ENCODE measurements at regions not wholly inside any gene's neighbourhood (a gene's known extent, or its start where the extent isn't known, plus 50 kb on each side); places are given as distances from the start of the nearest gene placed in this dataset.
A peak's percentile ranks its signal among the peaks of the same experiment; 100 is the strongest.

DNA sequence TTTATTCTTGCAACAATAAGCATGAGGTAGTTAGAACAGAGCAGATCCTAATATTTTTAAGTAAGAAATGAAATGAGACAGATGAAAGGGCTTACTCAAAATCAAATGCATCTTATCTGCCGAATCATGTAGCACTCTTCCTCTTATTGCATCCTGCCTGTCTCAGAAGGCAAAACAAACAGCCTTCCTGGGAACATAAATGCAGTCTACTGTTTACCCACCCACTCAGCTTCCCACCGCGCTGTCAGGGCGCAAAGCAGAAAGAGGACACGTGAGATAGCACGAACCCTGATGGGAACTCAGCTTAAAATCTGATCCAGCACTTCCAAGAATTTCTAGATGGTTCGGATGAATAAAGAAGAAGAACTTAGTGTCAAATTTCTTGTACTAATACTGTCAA is 114.4 kb upstream of the CDK1 start:
- DNase-seq = no peak

DNA sequence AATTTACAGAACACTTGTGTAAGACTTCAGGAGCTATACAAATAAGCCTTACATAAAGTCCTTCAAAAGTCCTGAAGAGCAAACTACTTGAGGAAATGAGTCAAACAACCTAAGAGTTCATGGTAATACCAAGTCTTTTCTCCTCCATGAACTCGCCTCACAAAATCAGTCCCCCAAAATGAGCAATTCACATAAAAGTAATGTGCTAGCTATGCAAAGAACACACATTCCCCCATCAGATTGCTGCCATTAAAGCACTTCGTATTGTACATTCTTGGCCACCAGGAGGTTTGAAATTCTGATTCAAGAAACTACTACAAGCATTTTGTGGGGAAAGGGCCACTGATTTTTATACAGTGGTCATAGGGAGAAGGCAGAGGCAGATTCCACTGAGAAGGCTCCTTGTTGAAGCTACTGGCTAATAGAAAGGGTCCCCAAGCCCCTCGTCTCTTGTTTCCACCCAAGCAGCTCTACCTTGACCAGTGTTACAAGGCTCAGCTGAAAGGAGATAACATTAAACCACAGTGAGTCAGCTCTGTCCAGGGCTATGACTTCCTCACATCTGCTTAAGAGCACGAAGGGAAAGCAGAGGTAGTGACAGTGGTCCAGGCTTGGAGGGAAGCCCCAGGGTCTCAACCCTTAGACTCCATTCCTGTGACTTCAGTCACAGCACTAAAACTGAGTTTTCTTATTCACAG is 115.2 kb upstream of the CDK1 start:
- DNase-seq = no peak

DNA sequence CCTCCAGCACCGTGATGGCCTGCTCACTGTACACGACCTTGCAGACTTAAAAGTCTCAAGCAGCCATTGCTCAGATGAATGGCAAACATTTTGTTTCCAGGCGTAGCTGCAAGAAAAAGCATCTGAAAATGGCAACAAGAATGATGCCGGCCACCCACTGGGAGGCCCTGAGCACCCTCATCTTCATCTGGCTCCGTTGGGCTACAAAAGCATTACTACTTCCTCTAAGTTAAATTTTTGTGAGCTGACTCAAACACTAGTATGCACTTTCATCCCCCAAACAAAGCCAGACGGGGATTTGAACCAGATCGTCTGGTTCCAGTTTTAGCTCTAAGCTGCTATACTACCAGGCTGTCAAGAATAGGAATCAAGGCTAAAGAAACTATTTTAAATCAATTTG is 116.6 kb upstream of the CDK1 start:
- DNase-seq = no peak

DNA sequence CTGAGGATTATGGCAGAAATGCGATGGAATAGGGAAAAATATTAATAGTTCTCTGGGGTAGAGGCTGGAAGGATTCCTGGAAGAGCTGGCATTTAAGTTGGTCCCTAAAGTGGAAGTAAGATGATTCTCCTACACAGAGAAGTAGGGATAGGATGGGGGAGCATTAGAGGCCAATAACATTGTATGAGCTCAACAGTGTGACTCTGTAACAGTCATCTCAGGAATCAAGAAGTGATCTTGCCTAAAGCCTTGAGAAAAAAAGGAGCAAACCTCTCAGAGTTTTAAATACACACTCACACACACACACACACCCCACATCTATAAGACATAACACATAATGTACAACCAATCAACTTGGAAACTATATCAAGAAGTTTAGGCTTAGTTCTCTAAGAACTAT is 117.7 kb upstream of the CDK1 start:
- no peak for DNase-seq

GRCh38 chr10:60654813-60655464 is 123.3 kb upstream of the CDK1 start:
- DNase-seq = no peak

- no peak for DNase-seq
These were observed 125.7 kb upstream of the CDK1 start for GRCh38 chr10:60652628-60653027.

DNA sequence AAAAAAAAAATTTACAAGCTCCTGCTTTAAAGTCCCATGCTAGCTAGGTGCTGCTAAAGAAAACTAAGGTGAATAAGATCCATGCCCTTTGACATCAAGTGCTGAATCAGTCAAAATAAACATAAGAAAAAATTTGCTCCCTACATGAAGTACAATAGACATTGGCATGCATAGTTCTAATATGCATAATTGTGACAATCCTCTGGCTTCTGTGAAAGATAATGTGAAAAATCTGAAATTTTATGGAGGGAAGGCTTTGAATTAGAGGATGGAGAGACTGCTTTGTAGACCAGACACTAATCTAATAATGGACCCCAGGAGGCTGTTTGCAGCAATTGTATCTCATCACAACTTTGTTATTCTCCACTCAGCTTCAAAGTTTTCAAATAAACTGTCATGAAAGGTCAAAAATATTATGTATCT is 127.9 kb upstream of the CDK1 start:
- no peak for DNase-seq

DNA sequence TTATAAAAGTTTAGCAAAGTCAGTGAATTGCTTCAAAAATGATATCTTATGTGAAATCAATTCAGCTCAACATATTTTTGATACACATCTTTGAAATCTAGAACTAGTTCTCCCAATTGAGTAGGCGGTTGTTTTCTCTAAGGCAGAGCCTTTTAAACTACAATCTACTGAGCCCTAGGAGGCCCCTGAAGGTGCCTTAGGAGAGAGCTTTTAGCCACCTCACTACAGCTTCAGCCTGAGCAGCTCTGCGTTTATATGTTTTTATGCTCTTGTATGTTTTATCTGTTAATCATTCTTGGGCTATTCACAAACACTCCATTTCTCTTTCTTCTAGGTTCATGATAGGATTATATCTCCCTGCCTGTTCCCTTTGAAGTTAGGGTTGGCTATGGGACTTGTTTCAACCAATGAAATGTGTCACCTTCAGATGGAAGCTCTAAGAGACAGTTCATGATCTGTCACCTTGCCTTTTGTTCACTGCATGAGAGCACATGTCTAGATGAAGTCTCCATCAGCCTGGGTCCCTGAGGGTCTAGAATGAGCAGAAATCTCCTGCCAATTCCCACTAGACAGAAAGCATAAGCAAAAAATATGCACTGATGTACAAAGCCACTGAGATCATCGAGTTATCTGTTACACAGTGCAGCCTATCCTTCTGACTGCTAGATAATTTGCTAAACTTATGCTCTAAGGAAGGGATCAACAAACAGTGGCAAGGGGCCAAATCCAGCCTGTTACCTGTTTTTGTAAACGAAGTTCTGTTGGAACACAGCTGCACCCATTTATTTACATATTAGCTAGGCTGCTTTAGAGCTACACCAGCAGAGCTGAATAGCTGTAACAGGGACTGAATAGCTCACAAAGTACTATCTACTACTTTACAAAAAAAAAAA is 128.5 kb upstream of the CDK1 start:
- DNase-seq = no peak

GRCh38 chr10:60648761-60649160 is 129.5 kb upstream of the CDK1 start:
- no peak for DNase-seq

DNA sequence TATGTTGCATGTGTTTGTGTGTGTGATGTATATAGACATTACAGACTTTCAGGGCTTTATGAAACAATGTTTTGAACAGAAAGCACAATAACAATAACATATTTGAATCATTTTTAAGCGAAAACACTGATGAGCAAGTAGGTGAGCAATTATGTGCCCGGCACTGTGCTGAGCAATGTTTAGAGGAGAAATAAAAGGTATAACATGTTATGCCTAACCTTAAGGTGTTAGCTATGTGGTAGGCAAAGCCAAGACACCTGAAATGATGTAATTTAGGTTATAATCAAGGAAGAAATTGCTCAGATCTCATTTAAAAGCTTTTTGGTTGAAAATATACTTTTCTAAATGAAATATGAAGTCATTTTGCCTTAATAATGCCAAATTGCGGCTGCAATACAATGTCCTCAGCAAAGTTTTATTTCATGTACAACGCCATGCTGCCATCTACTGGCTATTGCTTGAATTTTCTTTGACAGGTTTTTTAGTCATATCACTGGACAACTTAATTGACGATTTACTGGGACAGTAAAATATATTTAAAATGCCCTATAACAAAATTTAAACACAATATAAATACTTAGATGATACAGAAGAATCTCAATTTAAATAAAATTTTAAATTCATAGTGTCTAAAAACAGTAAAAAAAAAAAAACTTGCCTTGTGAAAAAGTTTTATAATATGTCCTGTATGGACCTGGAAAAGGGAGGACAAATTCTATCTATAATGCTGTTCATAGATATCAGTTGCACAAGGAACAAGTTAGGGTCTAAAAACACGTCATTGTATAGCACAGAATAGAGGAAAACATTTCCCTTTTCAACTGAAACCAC is 131.1 kb upstream of the CDK1 start:
- peak; percentile 36 for DNase-seq

DNA sequence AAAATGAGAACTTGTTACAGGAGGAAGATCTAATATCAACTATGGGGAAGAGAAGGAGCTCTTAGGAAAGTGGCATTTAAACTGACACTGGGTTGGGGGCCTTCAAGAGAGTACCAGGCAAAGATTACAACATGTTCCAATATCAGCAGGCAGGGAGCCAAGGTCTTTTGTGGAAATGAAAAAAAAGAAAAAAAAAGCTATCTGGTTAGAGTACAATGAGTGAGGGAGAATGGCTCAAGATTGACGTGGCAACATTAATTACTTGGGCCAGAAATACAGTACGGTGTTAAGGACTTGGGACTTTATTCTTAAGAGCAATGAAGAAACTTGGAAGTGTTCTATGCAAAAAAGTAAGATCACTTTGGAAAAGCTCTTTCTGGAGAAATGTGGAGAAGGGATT is 132.3 kb upstream of the CDK1 start:
- DNase-seq = no peak

DNA sequence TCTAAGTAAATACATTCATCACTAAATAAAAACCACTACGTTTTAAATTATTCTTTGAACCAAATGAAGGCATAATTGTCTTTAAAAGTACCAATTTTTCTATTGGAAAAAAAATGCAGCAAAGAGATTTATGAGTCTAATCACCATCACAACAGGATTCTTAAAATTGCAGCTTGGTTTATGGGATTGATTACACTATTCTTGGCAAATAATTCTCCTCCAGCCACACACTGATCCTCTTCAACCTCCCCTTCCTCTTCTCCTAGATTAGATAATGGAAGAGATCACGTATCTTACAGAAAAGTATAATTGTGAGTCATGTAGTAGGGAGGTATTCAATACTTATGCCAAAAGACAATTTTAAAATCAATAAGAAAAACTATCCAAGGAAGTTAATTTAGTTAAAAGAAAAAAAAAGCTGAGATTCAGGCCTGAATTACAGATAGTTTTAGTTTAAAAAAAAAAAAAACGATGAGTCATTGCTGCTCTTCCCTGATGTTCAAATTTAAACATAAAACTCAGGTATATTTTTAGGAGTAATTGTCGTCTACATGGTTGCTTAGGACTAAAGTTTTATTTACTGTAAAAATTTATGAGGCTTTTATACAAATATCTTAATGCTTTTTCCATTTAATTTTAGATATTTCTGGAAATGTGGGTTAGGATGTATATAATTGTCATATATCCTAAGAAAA is 133.7 kb upstream of the CDK1 start:
- no peak for DNase-seq

DNA sequence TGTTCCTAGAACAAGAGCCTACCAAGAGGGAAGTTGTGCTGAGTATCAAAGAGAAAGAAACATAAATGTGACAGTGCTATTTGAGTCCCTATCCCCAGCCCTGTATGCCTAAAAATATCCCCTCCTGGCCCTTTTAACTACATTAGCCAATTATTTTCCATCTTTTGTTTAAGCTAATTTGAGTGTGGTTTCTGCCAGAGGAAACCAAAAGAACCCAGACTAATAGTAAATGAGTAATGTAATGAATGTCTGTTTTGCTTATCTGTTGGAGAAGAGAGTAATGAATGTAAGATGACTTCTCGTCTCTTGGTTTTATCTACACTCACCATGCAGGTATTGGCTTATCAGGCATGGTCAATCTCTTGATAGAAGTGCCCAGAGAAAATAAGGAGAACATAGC is 134.4 kb upstream of the CDK1 start:
- no peak for DNase-seq

DNA sequence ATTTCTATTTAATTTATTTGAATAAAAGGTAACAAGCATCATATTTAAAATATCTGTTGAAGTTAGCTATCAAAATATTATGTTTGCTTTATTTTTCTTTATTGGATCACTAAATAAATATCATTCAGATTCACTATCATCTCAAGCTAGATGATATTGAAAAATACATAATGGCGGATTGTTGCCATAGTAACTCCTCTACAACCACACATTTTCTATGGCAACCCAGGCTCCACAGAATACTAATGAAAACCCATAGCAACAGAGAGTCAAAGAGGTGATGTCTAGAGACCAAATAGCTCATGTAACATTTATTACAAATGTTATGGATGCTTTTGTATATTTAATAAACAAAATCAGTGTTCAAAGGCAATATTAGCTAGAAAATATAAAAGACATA is 148.9 kb upstream of the CDK1 start:
- no peak for DNase-seq

GRCh38 chr10:60627778-60628748 is 150.2 kb upstream of the CDK1 start:
- no peak for DNase-seq

GRCh38 chr10:60626037-60626436 is 152.2 kb upstream of the CDK1 start:
- no peak for DNase-seq

DNA sequence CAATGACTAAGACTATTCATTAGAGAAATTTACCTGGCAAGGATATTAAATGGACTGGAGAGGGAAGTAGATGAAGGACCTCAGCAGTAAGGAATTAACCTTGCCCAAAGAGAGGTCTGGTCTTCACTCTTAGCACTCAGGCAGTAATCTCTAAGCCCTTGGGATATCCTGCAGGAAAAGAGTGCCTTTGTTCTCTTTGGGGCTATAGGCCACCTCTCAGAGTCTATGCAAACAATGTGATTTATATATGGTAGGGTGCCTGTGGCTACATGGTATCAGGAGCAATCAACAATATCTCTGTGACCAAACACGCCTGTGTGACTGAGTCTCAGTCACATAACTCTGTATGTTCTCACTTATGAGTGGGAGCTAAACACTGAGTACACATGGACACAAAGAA is 154.7 kb upstream of the CDK1 start:
- DNase-seq = no peak

GRCh38 chr10:60621018-60621417 is 157.3 kb upstream of the CDK1 start:
- no peak for DNase-seq

DNA sequence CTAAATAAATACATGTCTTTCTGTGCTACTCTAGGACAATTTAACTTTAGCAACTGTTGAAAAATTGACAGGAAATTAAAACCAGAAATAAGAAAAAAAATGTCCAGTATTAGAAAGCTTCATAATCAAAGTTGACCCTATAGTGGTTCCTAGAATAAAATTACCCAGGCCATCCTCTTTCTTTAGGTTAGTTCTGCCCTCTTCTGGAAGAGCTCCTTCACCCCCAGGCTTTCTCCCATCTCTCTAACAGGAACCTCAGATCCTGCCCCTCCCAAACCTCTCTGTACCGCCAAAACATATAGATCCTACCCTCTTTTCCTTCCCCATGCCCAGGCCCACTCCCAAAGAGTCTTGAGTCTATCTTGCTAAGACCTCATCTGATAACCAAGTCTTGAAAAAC is 159.4 kb upstream of the CDK1 start:
- no peak for DNase-seq

- no peak for DNase-seq
These were observed 162.7 kb upstream of the CDK1 start for GRCh38 chr10:60615541-60615940.

DNA sequence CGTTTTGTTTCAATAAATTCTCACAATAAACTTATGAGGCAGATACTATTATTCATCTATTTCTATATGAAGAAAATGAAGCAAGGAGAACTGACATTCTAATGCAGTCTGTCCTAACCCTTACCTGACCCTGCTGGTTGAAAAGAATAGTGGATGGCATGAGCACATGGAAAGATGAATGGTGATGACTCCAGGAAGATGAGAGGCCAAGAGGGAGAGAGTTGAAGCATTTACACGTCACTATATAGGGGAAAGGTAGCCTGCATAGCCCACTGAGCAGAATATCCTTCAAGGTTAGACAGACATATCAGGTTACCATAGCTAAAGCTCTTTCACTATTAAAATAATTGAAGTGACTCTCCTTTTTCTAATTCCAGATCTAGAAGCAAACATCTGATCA is 163.9 kb upstream of the CDK1 start:
- no peak for DNase-seq

Data from amniotic stem cell (primary cell).